GM12878 (cell line): ENCODE measurements at regions not wholly inside any gene's neighbourhood (a gene's known extent, or its start where the extent isn't known, plus 50 kb on each side); places are given as distances from the start of the nearest gene placed in this dataset.

ENCODE experiments used
- HDGF ChIP-seq: fragments of 450-650 bp; IDR thresholded peaks from 2 replicates; pipeline ENCODE4 v1.6.1; 2016; ENCODE audit warnings: antibody characterized with exemption
- MTA2 ChIP-seq: fragments of 450-650 bp; IDR thresholded peaks from 2 replicates; pipeline ENCODE4 v1.6.1; 2016; ENCODE audit warnings: low read depth, mild to moderate bottlenecking, moderate library complexity
- SIN3A ChIP-seq: IDR thresholded peaks from 2 replicates; pipeline ENCODE4 v1.6.1; 2012; ENCODE audit warnings: low read depth, low read length, improper control_type of control experiment
- ZZZ3 ChIP-seq: IDR thresholded peaks from 2 replicates; pipeline ENCODE4 v1.6.1; 2011; ENCODE audit warnings: low read depth; ENCODE audit not compliant: control insufficient read depth, insufficient read length

DNA sequence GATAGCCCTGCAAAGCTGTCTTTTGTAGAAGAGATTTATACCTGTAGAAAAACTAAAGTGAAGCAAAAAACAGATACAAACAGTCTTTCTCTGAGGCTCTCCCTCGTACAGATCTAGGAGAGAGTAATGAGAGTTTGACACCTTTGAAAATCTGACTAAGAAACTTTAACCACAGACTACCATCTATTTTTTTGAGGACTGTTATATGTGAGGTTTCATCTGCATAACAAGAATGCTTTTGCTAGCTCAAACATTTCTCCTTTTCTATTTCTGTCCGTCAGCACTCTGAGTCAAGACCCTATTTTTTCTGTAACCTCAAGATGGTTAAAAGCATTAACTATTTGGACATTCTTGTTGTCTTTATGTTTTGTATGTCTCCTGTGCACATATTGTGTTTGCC lies 193.0 kb downstream of the BTBD3 start:
- TF ChIP-seq HDGF, result no peak
- no peak for TF ChIP-seq MTA2
- no peak for TF ChIP-seq SIN3A
- no peak for TF ChIP-seq ZZZ3
